ENCODE measurements at regions not wholly inside any gene's neighbourhood (a gene's known extent, or its start where the extent isn't known, plus 50 kb on each side); places are given as distances from the start of the nearest gene placed in this dataset.

DNA sequence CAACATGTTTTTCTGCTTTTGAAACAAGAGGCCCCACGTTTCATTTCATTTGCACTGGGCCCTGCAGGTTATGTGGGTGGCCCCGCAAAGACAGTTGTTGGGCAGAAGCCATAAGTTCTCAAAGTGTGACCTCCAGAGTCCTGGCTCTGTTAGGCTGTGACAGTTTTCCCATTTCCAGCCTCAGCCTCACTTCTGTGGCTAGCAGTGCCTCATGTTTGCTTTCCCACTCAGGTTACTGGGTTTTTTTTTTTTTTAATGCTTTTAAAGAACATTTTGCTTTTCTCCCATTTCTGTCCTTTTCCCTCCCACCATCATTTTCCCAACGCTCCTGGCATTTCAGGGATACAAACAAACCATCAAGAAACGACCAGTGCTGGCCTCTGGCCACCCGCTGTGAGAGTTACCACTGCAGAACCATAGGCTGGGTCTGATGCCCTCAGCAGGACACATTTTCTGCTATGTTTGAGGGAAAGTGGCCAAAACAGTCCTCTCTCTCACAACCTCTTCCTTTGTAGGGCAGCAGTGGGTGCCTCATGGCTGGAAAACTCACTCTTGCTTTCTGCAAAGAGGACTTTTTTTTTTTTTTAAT is 159.0 kb upstream of the MPHOSPH6 start:
- no peak for TF ChIP-seq EZH2 (IDR thresholded peaks at IDR 0.05)
- TF ChIP-seq, protein P1, sequence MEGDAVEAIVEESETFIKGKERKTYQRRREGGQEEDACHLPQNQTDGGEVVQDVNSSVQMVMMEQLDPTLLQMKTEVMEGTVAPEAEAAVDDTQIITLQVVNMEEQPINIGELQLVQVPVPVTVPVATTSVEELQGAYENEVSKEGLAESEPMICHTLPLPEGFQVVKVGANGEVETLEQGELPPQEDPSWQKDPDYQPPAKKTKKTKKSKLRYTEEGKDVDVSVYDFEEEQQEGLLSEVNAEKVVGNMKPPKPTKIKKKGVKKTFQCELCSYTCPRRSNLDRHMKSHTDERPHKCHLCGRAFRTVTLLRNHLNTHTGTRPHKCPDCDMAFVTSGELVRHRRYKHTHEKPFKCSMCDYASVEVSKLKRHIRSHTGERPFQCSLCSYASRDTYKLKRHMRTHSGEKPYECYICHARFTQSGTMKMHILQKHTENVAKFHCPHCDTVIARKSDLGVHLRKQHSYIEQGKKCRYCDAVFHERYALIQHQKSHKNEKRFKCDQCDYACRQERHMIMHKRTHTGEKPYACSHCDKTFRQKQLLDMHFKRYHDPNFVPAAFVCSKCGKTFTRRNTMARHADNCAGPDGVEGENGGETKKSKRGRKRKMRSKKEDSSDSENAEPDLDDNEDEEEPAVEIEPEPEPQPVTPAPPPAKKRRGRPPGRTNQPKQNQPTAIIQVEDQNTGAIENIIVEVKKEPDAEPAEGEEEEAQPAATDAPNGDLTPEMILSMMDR (IDR thresholded peaks at IDR 0.05), result no peak
- no peak for TF ChIP-seq EZH2phosphoT487 (IDR thresholded peaks at IDR 0.05)

Measured in neural progenitor cell (in vitro differentiated cells).